Neural cell (in vitro differentiated cells): ENCODE measurements at regions not wholly inside any gene's neighbourhood (a gene's known extent, or its start where the extent isn't known, plus 50 kb on each side); places are given as distances from the start of the nearest gene placed in this dataset.

Experiments
- EZH2 ChIP-seq: fragments of 200-600, 300-800 bp; shearing (Covaris generic), sonication (generic); IDR thresholded peaks from 2 replicates; pipeline ENCODE4 v1.6.1; 2014; ENCODE audit warnings: antibody characterized with exemption, low read length, borderline replicate concordance, mild to moderate bottlenecking; ENCODE audit not compliant: insufficient read depth, poor library complexity, severe bottlenecking
- POLR2AphosphoS5 ChIP-seq: IDR thresholded peaks from 2 replicates; pipeline ENCODE4 v1.6.1; 2012
- TF ChIP-seq, protein P1 (sequence below): fragments of 450-650 bp; IDR thresholded peaks from 2 replicates; pipeline ENCODE4 v1.5.1; 2014; ENCODE audit warnings: antibody characterized with exemption, mild to moderate bottlenecking, moderate library complexity; ENCODE audit not compliant: poor library complexity, severe bottlenecking

DNA sequence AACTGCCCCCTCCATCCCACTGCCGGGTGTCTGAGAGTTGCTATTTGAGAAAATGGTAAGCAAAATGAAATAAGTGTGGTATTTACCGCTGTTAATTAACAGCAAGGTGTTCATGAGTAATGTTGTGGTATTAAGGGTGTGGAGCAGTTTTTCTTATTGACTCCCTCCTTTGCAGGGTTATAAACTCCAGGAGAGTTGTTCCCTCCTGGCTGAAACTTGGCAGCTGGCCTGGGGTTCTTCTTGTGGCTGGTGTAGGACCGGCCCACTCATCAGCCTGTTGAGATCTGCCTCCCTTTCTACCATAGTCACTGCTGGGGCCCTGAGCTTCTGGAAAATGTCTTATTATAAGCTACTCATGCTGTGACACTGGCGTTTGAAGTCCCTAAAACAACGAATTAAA, 128.6 kb downstream of the SOX9 start:
- TF ChIP-seq, protein P1, sequence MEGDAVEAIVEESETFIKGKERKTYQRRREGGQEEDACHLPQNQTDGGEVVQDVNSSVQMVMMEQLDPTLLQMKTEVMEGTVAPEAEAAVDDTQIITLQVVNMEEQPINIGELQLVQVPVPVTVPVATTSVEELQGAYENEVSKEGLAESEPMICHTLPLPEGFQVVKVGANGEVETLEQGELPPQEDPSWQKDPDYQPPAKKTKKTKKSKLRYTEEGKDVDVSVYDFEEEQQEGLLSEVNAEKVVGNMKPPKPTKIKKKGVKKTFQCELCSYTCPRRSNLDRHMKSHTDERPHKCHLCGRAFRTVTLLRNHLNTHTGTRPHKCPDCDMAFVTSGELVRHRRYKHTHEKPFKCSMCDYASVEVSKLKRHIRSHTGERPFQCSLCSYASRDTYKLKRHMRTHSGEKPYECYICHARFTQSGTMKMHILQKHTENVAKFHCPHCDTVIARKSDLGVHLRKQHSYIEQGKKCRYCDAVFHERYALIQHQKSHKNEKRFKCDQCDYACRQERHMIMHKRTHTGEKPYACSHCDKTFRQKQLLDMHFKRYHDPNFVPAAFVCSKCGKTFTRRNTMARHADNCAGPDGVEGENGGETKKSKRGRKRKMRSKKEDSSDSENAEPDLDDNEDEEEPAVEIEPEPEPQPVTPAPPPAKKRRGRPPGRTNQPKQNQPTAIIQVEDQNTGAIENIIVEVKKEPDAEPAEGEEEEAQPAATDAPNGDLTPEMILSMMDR: no peak
- TF ChIP-seq POLR2AphosphoS5 (no peak), EZH2 (no peak)
